Thyroid gland (tissue), 4 donors: ENCODE measurements at regions not wholly inside any gene's neighbourhood (a gene's known extent, or its start where the extent isn't known, plus 50 kb on each side); places are given as distances from the start of the nearest gene placed in this dataset.

Experiments used
- POLR2A ChIP-seq, 2 donors: fragments of 450-650 bp; IDR thresholded peaks; one replicate each; pipeline ENCODE4 v1.6.1; 2017; ENCODE audit warnings: antibody characterized with exemption in 2 of 2, mild to moderate bottlenecking in 2 of 2, moderate library complexity in 1 of 2
- TF ChIP-seq, protein P1 (sequence below), 6 experiments: fragments of 200-600 bp in 3 of 6; fragments of 450-650 bp in 3 of 6; sonication (generic) in 3 of 6; IDR thresholded peaks; one replicate each; pipeline ENCODE4 v1.5.1; 2016 to 2019; ENCODE audit warnings: antibody characterized with exemption in 6 of 6, mild to moderate bottlenecking in 2 of 6, inconsistent platforms in 1 of 6, moderate library complexity in 1 of 6

DNA sequence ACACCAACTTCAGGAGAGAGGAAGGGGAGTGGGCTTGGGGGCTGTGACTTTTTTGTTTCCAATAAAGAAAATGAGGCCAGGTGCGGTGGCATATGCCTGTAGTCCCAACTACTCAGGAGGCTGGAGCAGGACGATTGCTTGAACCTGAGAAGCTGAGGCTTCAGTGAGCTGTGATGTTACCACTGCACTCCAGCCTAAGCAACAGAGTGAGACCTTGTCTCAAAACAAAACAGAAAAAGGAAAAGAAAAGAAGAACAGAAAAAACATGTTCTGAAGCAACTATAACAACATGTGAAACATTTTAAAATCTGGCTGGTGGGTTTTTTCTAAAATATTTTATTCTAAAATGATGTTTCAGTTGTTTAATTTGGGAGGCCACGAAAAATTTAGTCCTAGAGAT is 554.0 kb upstream of the ZFHX3 start:
- TF ChIP-seq POLR2A (IDR thresholded peaks at IDR 0.05) = no peak
- TF ChIP-seq, protein P1, sequence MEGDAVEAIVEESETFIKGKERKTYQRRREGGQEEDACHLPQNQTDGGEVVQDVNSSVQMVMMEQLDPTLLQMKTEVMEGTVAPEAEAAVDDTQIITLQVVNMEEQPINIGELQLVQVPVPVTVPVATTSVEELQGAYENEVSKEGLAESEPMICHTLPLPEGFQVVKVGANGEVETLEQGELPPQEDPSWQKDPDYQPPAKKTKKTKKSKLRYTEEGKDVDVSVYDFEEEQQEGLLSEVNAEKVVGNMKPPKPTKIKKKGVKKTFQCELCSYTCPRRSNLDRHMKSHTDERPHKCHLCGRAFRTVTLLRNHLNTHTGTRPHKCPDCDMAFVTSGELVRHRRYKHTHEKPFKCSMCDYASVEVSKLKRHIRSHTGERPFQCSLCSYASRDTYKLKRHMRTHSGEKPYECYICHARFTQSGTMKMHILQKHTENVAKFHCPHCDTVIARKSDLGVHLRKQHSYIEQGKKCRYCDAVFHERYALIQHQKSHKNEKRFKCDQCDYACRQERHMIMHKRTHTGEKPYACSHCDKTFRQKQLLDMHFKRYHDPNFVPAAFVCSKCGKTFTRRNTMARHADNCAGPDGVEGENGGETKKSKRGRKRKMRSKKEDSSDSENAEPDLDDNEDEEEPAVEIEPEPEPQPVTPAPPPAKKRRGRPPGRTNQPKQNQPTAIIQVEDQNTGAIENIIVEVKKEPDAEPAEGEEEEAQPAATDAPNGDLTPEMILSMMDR (IDR thresholded peaks at IDR 0.05) = no peak
